Stomach (tissue), 4 donors: ENCODE measurements at regions not wholly inside any gene's neighbourhood (a gene's known extent, or its start where the extent isn't known, plus 50 kb on each side); places are given as distances from the start of the nearest gene placed in this dataset.

Source experiments
- CTCF ChIP-seq, 7 experiments: fragments of 450-650 bp in 4 of 7; fragments of 200-600 bp in 3 of 7; sonication (generic) in 3 of 7; IDR thresholded peaks; one replicate each; pipeline ENCODE4 v1.5.1; 2016 to 2019; ENCODE audit warnings: antibody characterized with exemption in 7 of 7, control low read depth in 2 of 7, mild to moderate bottlenecking in 1 of 7
- POLR2A ChIP-seq, 4 donors: fragments of 450-650 bp; IDR thresholded peaks; one replicate each; pipeline ENCODE4 v1.6.1; 2016; ENCODE audit warnings: antibody characterized with exemption in 4 of 4, control low read depth in 2 of 4, mild to moderate bottlenecking in 1 of 4, moderate library complexity in 1 of 4
- POLR2AphosphoS5 ChIP-seq, 3 donors: sonication (generic); formaldehyde crosslinking; IDR thresholded peaks; one replicate each; pipeline ENCODE4 v1.6.1; 2016; ENCODE audit warnings: antibody characterized with exemption in 3 of 3

GRCh38 chr2:12080360-12080759 lies 333.9 kb downstream of the LPIN1 start:
- TF ChIP-seq CTCF (IDR thresholded peaks at IDR 0.05) (no peak), POLR2AphosphoS5 (IDR thresholded peaks at IDR 0.05) (no peak), POLR2A (IDR thresholded peaks at IDR 0.05) (no peak)
